ENCODE measurements at regions not wholly inside any gene's neighbourhood (a gene's known extent, or its start where the extent isn't known, plus 50 kb on each side); places are given as distances from the start of the nearest gene placed in this dataset.

- H3F3A ChIP-seq (replicated peaks; ENCODE audit: insufficient read depth), result no peaks in the 10 kb centered on the region
- ChIA-PET POLR2A (no interaction called here), CTCF (interaction anchor here (1.2 kb wide), 1 partner anchor 11 kb away, joined by 4 read pairs; no protein-coding TSS in a partner anchor)
- no peak overlapping the region for H3K4me3 ChIP-seq (ENCODE audit: low read depth in 2 of 2, low read length in 1 of 2)
- H3K36me3 ChIP-seq (replicated peaks in 1 of 2; ENCODE audit: control insufficient read depth in 1 of 2, insufficient read depth in 2 of 2, low read length in 1 of 2), result no peaks in the 10 kb centered on the region
- DNase-seq, result no peak
- H3K27ac ChIP-seq (ENCODE audit: low read depth in 2 of 2, low read length in 1 of 2), result no peak overlapping the region
- H3K4me2 ChIP-seq, result no peak overlapping the region
- H4K20me1 ChIP-seq (ENCODE audit: insufficient read depth), result no peaks in the 10 kb centered on the region
- H3K9ac ChIP-seq, result no peak overlapping the region
- no peaks in the 10 kb centered on the region for H3K9me2 ChIP-seq
- H2AFZ ChIP-seq (ENCODE audit: low read depth), result no peak overlapping the region
- no peaks in the 10 kb centered on the region for H3K4me1 ChIP-seq (ENCODE audit: control insufficient read depth in 1 of 2, insufficient read depth in 2 of 2, low read depth in 1 of 2, low read length in 1 of 2)
- no peaks in the 10 kb centered on the region for H3K27me3 ChIP-seq (ENCODE audit: insufficient read depth)
- no peaks in the 10 kb centered on the region for H3K9me3 ChIP-seq
- WGBS (ENCODE audit: low lambda C conversion rate), result 0% methylated on average over 1 of the region's 1 CpG
- H3K79me2 ChIP-seq (ENCODE audit: insufficient read depth), result no peaks in the 10 kb centered on the region
- no peak for TF ChIP-seq EP300 (IDR thresholded peaks at IDR 0.05; ENCODE audit: borderline replicate concordance in 1 of 2, low read depth in 1 of 2, low read length in 1 of 2)
- TF ChIP-seq CHD2 (IDR thresholded peaks at IDR 0.05; ENCODE audit: low read length, partially characterized antibody), result no peak
- no peak for TF ChIP-seq TAF1 (IDR thresholded peaks at IDR 0.05; ENCODE audit: borderline replicate concordance, low read depth, low read length)
- no peak for TF ChIP-seq MEF2A (IDR thresholded peaks at IDR 0.05; ENCODE audit: borderline replicate concordance, low read depth)
- no peak for TF ChIP-seq EZH2phosphoT487 (IDR thresholded peaks at IDR 0.05; ENCODE audit: borderline replicate concordance, low read depth)
- no peak for TF ChIP-seq MXI1 (IDR thresholded peaks at IDR 0.05; ENCODE audit: low read depth, low read length)
- no peak for TF ChIP-seq JUND (IDR thresholded peaks at IDR 0.05)
- TF ChIP-seq TEAD4 (IDR thresholded peaks at IDR 0.05; ENCODE audit: borderline replicate concordance, insufficient read depth), result no peak
These were observed 244.2 kb upstream of the CCDC196 start for GRCh38 chr14:66242001-66242400.

GRCh38 chr14:66244834-66245233 lies 241.3 kb upstream of the CCDC196 start:
- 41% methylated on average over 5 of the region's 5 CpGs for WGBS (ENCODE audit: low lambda C conversion rate)
- CTCF ChIA-PET, result interaction anchor here (1.3 kb wide), 1 partner anchor 11 kb away, joined by 3 read pairs; no protein-coding TSS in a partner anchor

More at GRCh38 chr14:66244834-66245233, 241.3 kb upstream of the CCDC196 start:
- H3K36me3 ChIP-seq (replicated peaks in 1 of 2; ENCODE audit: control insufficient read depth in 1 of 2, insufficient read depth in 2 of 2, low read length in 1 of 2), result no peaks in the 10 kb centered on the region
- no peaks in the 10 kb centered on the region for H3K27me3 ChIP-seq (ENCODE audit: insufficient read depth)
- H3K4me3 ChIP-seq (ENCODE audit: low read depth in 2 of 2, low read length in 1 of 2), result no peak overlapping the region
- no peaks in the 10 kb centered on the region for H3K9me3 ChIP-seq
- POLR2A ChIA-PET, result no interaction called here
- no peak overlapping the region for H2AFZ ChIP-seq (ENCODE audit: low read depth)
- peaks cover 0 to 16% of the 10 kb centered on the region in 2 experiments; a peak in 2 of 4 replicates for H3K4me1 ChIP-seq (ENCODE audit: control insufficient read depth in 1 of 2, insufficient read depth in 2 of 2, low read depth in 1 of 2, low read length in 1 of 2)
- DNase-seq, result no peak
- no peaks in the 10 kb centered on the region for H4K20me1 ChIP-seq (ENCODE audit: insufficient read depth)
- H3K9me2 ChIP-seq, result no peaks in the 10 kb centered on the region
- H3K9ac ChIP-seq, result no peak overlapping the region
- H3K79me2 ChIP-seq (ENCODE audit: insufficient read depth), result no peaks in the 10 kb centered on the region
- no peak overlapping the region for H3K4me2 ChIP-seq
- H3F3A ChIP-seq (replicated peaks; ENCODE audit: insufficient read depth), result no peaks in the 10 kb centered on the region
- TF ChIP-seq ZBTB33 (IDR thresholded peaks at IDR 0.05; ENCODE audit: borderline replicate concordance, low read depth) (no peak), MAX (IDR thresholded peaks at IDR 0.05; ENCODE audit: low read depth) (no peak), FOSL2 (IDR thresholded peaks at IDR 0.05; ENCODE audit: borderline replicate concordance, low read depth) (no peak), NFIC (IDR thresholded peaks at IDR 0.05; ENCODE audit: borderline replicate concordance) (no peak), FOXJ3 (CRISPR knock-in tag; IDR thresholded peaks at IDR 0.05) (no peak), EP300 (IDR thresholded peaks at IDR 0.05; ENCODE audit: borderline replicate concordance in 1 of 2, low read depth in 1 of 2, low read length in 1 of 2) (no peak), EZH2phosphoT487 (IDR thresholded peaks at IDR 0.05; ENCODE audit: borderline replicate concordance, low read depth) (no peak), MXI1 (IDR thresholded peaks at IDR 0.05; ENCODE audit: low read depth, low read length) (no peak), RCOR1 (IDR thresholded peaks at IDR 0.05; ENCODE audit: low read length) (no peak), MEF2A (IDR thresholded peaks at IDR 0.05; ENCODE audit: borderline replicate concordance, low read depth) (no peak), GATA2 (CRISPR knock-in tag; IDR thresholded peaks at IDR 0.05) (no peak), USF1 (IDR thresholded peaks at IDR 0.05; ENCODE audit: borderline replicate concordance, low read depth) (no peak), NRF1 (IDR thresholded peaks at IDR 0.05; ENCODE audit: low read depth, low read length) (no peak), ELF1 (IDR thresholded peaks at IDR 0.05) (no peak), FOXM1 (IDR thresholded peaks at IDR 0.05; ENCODE audit: low read depth) (no peak), TCF12 (IDR thresholded peaks at IDR 0.05) (no peak)
- TF ChIP-seq, protein P1, sequence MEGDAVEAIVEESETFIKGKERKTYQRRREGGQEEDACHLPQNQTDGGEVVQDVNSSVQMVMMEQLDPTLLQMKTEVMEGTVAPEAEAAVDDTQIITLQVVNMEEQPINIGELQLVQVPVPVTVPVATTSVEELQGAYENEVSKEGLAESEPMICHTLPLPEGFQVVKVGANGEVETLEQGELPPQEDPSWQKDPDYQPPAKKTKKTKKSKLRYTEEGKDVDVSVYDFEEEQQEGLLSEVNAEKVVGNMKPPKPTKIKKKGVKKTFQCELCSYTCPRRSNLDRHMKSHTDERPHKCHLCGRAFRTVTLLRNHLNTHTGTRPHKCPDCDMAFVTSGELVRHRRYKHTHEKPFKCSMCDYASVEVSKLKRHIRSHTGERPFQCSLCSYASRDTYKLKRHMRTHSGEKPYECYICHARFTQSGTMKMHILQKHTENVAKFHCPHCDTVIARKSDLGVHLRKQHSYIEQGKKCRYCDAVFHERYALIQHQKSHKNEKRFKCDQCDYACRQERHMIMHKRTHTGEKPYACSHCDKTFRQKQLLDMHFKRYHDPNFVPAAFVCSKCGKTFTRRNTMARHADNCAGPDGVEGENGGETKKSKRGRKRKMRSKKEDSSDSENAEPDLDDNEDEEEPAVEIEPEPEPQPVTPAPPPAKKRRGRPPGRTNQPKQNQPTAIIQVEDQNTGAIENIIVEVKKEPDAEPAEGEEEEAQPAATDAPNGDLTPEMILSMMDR (IDR thresholded peaks at IDR 0.05), result no peak
- H3K27ac ChIP-seq (ENCODE audit: low read depth in 2 of 2, low read length in 1 of 2), result no peak overlapping the region

Measured in SK-N-SH (cell line).